Activated T-cell treated with anti-CD3 and anti-CD28 coated beads for 4 hours (primary cell): ENCODE measurements at regions not wholly inside any gene's neighbourhood (a gene's known extent, or its start where the extent isn't known, plus 50 kb on each side); places are given as distances from the start of the nearest gene placed in this dataset.
"Not testable (repeated sequence)": the region's sequence is repeated elsewhere in the genome, so short reads cannot be mapped to it uniquely, and the experiment has no call there.

Experiments used
- DNase-seq: peaks from one replicate; pipeline ENCODE4 v3.0.0-alpha.2; 2020

GRCh38 chr6:137625100-137625661 is 131.0 kb upstream of the OLIG3 start:
- DNase-seq, result no peak

GRCh38 chr6:137625808-137626207 is 131.6 kb upstream of the OLIG3 start:
- DNase-seq, result no peak

DNA sequence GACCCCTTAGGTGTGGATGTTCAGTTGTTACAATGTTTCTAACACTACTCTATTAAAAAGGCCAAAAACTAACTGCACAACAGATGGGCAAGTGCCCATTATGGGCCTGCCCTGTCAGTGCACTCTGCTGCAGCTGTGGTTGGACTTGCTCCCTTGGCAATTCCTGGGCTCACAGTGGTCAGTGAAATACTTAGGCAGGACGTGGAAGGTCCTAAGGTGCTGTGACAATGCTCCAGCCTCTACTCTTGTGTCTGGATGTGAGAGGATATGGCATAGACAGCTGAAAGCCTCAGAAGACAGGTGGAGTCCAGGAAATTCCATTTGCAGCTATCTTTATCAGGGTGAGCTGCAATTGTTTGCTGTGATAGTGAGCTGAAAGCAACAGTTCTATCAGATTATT is 136.5 kb upstream of the OLIG3 start:
- DNase-seq, result no peak

- DNase-seq, result no peak
These were observed 137.1 kb upstream of the OLIG3 start for GRCh38 chr6:137631323-137631722.

- DNase-seq, result not testable (repeated sequence)
These were observed 140.0 kb upstream of the OLIG3 start for GRCh38 chr6:137634177-137634576.

DNA sequence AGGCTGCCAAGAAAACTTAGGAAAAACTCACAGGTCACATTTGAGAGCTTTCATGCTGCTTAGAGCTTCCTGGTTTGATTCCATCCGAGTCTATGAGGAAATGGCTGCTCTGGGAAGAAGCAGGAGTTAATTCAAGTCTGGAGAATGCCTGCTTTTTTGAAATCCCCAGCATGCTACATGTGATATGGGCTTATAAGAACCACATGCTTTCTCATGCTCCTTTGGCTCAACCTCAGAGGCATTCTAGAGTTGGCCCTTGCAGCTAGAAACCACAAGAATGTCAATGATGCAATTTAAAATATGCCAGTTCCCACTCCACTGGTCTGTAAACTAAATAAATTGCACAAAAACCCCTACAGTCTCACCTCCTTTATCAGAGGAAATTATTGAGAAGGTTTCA is 142.9 kb upstream of the OLIG3 start:
- DNase-seq, result no peak

GRCh38 chr6:137638926-137639706 is 144.9 kb upstream of the OLIG3 start:
- no peak for DNase-seq

DNA sequence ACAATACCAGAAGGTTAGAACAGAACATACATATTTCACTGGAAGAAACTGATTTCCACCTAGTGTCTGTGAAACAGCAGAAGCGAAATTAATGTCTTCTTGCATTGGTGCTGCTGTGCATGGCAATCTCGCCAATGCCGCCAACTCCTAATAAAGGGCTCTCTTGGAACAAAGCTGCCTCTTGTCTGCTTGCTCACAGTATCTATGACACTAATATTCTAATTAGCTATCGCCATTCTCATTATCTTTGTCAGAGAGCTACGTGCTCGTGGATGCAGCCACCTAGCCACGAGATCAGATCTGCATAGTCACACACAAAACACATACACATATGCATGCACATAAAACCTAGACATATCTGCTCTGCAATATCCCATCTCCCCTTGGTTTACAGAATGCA is 145.9 kb upstream of the OLIG3 start:
- DNase-seq, result no peak

DNA sequence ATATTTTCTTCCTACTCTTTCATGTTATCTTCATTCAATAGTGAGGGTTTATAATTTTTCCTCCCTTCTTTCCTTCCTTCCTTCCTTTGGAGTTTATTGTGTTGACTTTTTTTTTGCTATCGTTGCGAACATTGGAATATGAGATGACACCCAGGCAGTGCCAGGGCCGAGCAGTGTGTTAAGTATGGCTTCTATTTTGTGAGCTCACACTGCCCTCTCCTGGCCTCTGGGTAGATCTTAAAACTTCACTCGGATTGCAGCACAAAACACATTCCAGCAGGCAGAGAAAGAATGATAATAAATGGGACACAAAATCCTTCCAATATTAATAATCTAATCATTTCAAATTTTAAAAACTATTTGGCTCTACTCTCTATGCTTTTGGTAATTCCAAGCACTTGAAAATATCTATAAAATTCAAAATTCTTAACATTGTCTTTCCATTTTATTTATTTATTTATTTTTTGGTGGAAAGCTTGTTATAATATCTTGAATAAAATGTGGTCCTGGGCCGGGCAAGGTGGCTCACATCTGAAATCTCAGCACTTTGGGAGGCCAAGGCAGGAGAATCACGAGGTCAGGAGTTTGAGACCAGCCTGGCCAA is 147.4 kb upstream of the OLIG3 start:
- peak; percentile 45 for DNase-seq

GRCh38 chr6:137643210-137643609 is 149.0 kb upstream of the OLIG3 start:
- DNase-seq, result not testable (repeated sequence)

- not testable (repeated sequence) for DNase-seq
These were observed 149.4 kb upstream of the OLIG3 start for GRCh38 chr6:137643644-137644043.

GRCh38 chr6:137645850-137646249 is 151.7 kb upstream of the OLIG3 start:
- no peak for DNase-seq

- no peak for DNase-seq
These were observed 152.3 kb upstream of the OLIG3 start for GRCh38 chr6:137646484-137646883.

DNA sequence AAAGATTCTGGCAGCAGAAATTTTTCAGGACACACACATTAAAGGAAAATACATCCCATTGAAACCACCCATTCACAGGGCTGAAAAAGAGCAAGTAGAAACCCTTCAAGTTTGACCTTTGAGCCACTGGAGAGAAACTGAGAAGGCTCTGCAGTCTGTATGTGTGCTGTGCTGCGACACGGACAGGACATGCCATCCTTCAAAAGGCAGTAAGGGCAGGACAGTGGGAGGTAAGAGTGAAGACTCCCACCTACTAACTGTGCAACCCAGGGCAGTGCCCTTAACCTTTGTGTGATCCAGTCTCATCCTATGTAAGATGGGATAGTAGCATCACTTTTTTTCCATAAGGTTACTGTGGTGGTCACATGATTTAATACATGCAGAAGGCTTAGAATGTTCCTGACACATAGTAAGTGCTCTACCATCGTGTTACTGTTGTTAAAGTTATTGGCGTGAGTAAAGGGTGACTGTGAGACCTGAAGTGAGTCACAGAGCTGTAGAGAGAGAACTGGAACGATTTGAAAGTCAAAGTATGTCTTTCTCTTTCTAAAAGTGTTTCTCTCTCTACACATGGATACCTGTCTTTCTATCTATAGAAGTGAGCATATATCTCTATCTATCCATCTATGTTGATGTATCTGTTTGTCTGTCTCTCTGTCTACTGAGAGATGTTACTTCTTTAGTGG is 153.7 kb upstream of the OLIG3 start:
- no peak for DNase-seq

GRCh38 chr6:137650720-137651119 is 156.5 kb upstream of the OLIG3 start:
- no peak for DNase-seq

DNA sequence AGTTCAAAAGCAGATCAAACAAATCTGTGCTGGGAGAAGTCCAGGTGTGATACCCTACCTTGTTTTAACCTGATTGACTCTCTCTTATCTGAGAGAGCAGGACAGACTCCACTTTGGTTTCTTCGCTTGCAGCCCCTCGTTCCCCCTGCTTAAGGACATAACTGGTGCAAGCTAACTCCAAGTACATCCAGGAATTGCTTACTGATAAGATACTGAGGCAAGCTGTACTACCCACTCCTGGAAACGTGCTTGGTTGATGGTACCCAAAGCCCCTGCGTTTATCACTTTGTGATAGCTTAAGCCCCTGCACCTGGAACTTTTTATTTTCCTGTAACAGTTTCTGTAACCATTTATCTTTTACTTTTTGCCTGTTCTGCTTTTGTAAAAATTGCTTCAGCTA is 157.0 kb upstream of the OLIG3 start:
- DNase-seq, result no peak

- DNase-seq, result no peak
These were observed 157.6 kb upstream of the OLIG3 start for GRCh38 chr6:137651591-137652335.

GRCh38 chr6:137652961-137653705 is 158.9 kb upstream of the OLIG3 start:
- DNase-seq, result no peak

DNA sequence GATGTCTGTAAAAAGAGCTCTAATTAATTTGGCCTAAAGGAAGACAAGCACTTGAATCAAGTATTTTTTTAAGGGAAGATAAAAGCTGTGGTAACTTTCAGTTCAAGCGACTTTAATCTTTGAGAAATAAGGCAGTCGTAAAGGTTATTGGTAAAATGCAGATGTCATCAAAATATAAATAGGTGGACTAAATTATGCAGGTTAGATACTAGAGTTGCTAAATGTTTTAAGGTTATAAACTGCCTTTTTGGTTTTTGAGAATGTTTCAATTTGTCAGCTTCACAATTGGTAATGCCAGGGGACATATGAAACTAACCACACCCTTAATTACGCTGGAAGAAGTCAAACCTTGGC is 159.5 kb upstream of the OLIG3 start:
- DNase-seq, result no peak

- DNase-seq, result no peak
These were observed 160.3 kb upstream of the OLIG3 start for GRCh38 chr6:137654365-137654981.

GRCh38 chr6:137655291-137655690 is 161.1 kb upstream of the OLIG3 start:
- DNase-seq, result no peak

- DNase-seq, result no peak
These were observed 162.5 kb upstream of the OLIG3 start for GRCh38 chr6:137656735-137657134.
